H1 (cell line): ENCODE measurements at regions not wholly inside any gene's neighbourhood (a gene's known extent, or its start where the extent isn't known, plus 50 kb on each side); places are given as distances from the start of the nearest gene placed in this dataset.

Experiments used
- TF ChIP-seq, protein P1 (sequence below): fragments of 300-600 bp; sonication (generic); IDR thresholded peaks from 2 replicates; pipeline ENCODE4 v1.7.1; 2012; ENCODE audit warnings: low read length, moderate library complexity, mild to moderate bottlenecking, inconsistent platforms; ENCODE audit not compliant: insufficient replicate concordance

DNA sequence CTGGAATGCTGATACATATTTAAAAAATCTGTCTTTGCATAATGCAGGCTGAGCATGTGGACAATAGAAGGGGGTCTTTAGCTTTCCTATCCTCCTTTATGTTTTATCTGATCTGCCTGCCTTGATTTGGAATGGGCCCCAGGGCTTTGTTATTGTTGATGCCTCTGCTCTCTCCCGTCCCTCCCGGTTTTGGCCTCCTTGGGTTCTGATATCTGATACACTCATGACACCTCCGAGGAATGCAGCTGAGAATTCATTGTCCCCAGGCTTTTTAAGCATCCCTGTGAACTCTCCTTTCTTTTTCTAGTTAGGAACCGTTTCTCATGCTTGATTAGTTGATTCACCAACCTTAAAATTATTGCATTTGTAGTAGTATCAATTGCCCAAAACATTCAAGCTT lies 185.5 kb upstream of the RALGAPA2 start (continued):
- TF ChIP-seq, protein P1, sequence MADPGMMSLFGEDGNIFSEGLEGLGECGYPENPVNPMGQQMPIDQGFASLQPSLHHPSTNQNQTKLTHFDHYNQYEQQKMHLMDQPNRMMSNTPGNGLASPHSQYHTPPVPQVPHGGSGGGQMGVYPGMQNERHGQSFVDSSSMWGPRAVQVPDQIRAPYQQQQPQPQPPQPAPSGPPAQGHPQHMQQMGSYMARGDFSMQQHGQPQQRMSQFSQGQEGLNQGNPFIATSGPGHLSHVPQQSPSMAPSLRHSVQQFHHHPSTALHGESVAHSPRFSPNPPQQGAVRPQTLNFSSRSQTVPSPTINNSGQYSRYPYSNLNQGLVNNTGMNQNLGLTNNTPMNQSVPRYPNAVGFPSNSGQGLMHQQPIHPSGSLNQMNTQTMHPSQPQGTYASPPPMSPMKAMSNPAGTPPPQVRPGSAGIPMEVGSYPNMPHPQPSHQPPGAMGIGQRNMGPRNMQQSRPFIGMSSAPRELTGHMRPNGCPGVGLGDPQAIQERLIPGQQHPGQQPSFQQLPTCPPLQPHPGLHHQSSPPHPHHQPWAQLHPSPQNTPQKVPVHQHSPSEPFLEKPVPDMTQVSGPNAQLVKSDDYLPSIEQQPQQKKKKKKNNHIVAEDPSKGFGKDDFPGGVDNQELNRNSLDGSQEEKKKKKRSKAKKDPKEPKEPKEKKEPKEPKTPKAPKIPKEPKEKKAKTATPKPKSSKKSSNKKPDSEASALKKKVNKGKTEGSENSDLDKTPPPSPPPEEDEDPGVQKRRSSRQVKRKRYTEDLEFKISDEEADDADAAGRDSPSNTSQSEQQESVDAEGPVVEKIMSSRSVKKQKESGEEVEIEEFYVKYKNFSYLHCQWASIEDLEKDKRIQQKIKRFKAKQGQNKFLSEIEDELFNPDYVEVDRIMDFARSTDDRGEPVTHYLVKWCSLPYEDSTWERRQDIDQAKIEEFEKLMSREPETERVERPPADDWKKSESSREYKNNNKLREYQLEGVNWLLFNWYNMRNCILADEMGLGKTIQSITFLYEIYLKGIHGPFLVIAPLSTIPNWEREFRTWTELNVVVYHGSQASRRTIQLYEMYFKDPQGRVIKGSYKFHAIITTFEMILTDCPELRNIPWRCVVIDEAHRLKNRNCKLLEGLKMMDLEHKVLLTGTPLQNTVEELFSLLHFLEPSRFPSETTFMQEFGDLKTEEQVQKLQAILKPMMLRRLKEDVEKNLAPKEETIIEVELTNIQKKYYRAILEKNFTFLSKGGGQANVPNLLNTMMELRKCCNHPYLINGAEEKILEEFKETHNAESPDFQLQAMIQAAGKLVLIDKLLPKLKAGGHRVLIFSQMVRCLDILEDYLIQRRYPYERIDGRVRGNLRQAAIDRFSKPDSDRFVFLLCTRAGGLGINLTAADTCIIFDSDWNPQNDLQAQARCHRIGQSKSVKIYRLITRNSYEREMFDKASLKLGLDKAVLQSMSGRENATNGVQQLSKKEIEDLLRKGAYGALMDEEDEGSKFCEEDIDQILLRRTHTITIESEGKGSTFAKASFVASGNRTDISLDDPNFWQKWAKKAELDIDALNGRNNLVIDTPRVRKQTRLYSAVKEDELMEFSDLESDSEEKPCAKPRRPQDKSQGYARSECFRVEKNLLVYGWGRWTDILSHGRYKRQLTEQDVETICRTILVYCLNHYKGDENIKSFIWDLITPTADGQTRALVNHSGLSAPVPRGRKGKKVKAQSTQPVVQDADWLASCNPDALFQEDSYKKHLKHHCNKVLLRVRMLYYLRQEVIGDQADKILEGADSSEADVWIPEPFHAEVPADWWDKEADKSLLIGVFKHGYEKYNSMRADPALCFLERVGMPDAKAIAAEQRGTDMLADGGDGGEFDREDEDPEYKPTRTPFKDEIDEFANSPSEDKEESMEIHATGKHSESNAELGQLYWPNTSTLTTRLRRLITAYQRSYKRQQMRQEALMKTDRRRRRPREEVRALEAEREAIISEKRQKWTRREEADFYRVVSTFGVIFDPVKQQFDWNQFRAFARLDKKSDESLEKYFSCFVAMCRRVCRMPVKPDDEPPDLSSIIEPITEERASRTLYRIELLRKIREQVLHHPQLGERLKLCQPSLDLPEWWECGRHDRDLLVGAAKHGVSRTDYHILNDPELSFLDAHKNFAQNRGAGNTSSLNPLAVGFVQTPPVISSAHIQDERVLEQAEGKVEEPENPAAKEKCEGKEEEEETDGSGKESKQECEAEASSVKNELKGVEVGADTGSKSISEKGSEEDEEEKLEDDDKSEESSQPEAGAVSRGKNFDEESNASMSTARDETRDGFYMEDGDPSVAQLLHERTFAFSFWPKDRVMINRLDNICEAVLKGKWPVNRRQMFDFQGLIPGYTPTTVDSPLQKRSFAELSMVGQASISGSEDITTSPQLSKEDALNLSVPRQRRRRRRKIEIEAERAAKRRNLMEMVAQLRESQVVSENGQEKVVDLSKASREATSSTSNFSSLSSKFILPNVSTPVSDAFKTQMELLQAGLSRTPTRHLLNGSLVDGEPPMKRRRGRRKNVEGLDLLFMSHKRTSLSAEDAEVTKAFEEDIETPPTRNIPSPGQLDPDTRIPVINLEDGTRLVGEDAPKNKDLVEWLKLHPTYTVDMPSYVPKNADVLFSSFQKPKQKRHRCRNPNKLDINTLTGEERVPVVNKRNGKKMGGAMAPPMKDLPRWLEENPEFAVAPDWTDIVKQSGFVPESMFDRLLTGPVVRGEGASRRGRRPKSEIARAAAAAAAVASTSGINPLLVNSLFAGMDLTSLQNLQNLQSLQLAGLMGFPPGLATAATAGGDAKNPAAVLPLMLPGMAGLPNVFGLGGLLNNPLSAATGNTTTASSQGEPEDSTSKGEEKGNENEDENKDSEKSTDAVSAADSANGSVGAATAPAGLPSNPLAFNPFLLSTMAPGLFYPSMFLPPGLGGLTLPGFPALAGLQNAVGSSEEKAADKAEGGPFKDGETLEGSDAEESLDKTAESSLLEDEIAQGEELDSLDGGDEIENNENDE: no peak
